Stimulated activated CD4-positive, alpha-beta T cell treated with anti-CD3 and anti-CD28 coated beads, TNF-alpha, amount 100 ng/mL, for 1 hour (primary cell): ENCODE measurements at regions not wholly inside any gene's neighbourhood (a gene's known extent, or its start where the extent isn't known, plus 50 kb on each side); places are given as distances from the start of the nearest gene placed in this dataset.
"Not testable (repeated sequence)": the region's sequence is repeated elsewhere in the genome, so short reads cannot be mapped to it uniquely, and the experiment has no call there.

Source experiments
- DNase-seq, 3 donors: peaks; one replicate each; pipeline ENCODE4 v3.0.0-alpha.2; 2020; ENCODE audit warnings: low read depth in 3 of 3, low spot score in 1 of 3

GRCh38 chr14:55766071-55766470, 186.1 kb downstream of the KTN1 start:
- no peak for DNase-seq

GRCh38 chr14:55767286-55767685, 187.3 kb downstream of the KTN1 start:
- DNase-seq = no peak

GRCh38 chr14:55769877-55770276, 189.9 kb downstream of the KTN1 start:
- no peak for DNase-seq

- no peak for DNase-seq
Measured at GRCh38 chr14:55771242-55771981, 191.4 kb downstream of the KTN1 start.

GRCh38 chr14:55772486-55772885, 192.5 kb downstream of the KTN1 start:
- DNase-seq = no peak

- no peak for DNase-seq
Measured at GRCh38 chr14:55773312-55773711, 193.3 kb downstream of the KTN1 start.

GRCh38 chr14:55773984-55774545, 194.1 kb downstream of the KTN1 start:
- DNase-seq = no peak

- no peak for DNase-seq
Measured at GRCh38 chr14:55777877-55778276, 197.9 kb downstream of the KTN1 start.

- no peak for DNase-seq
Measured at GRCh38 chr14:55780156-55780946, 200.3 kb downstream of the KTN1 start.

GRCh38 chr14:55781046-55781445, 201.0 kb downstream of the KTN1 start:
- DNase-seq = no peak

GRCh38 chr14:55782166-55782565, 202.2 kb downstream of the KTN1 start:
- no peak for DNase-seq

GRCh38 chr14:55789406-55789805, 209.4 kb downstream of the KTN1 start:
- DNase-seq = no peak

- no peak for DNase-seq
Measured at GRCh38 chr14:55794655-55795595, 214.9 kb downstream of the KTN1 start.

- DNase-seq = not testable (repeated sequence)
Measured at GRCh38 chr14:55796513-55796912, 216.5 kb downstream of the KTN1 start.

- no peak for DNase-seq
Measured at GRCh38 chr14:55798406-55798805, 218.4 kb downstream of the KTN1 start.

- no peak for DNase-seq
Measured at GRCh38 chr14:55799508-55800095, 219.6 kb downstream of the KTN1 start.

GRCh38 chr14:55800156-55800785, 220.3 kb downstream of the KTN1 start:
- no peak for DNase-seq

GRCh38 chr14:55801121-55801520, 221.1 kb downstream of the KTN1 start:
- DNase-seq = no peak

- no peak for DNase-seq
Measured at GRCh38 chr14:55802986-55803872, 223.2 kb downstream of the KTN1 start.
